PC-9 (cell line): ENCODE measurements at regions not wholly inside any gene's neighbourhood (a gene's known extent, or its start where the extent isn't known, plus 50 kb on each side); places are given as distances from the start of the nearest gene placed in this dataset.

Experiments used
- BruUV-seq: library from RNA; stranded (reverse); fragments of 400-500 nt; replicated peaks from 2 replicates; lab custom pipeline; 2021; lab: Mats Ljungman, UMichigan
- CTCF ChIA-PET: fragments of 300-600 bp; sonication (Branson Sonifier 250); formaldehyde crosslinking; loops from one replicate; lab custom pipeline; 2022; ENCODE audit warnings: antibody characterized with exemption; lab: Charles Lee
- POLR2A ChIA-PET: fragments of 300-600 bp; sonication (Branson Sonifier 250); formaldehyde crosslinking; loops from one replicate; lab custom pipeline; 2022; ENCODE audit warnings: antibody characterized with exemption; ENCODE audit not compliant: unreplicated experiment; lab: Charles Lee
- DNase-seq, 2 experiments: peaks; one replicate each; pipeline versions ENCODE4 v3.0.0 to v3.0.0-alpha.2; 2015 to 2022; ENCODE audit warnings: mixed read lengths in 1 of 2
- H2AFZ ChIP-seq: fragments of 200-600 bp; sonication (generic); 2 replicates; pipeline ENCODE4 v1.8.1; 2017; ENCODE audit warnings: antibody characterized with exemption
- H3F3A ChIP-seq: fragments of 200-600 bp; sonication (generic); 2 replicates; pipeline ENCODE4 v1.8.1; 2017; ENCODE audit warnings: antibody characterized with exemption, mild to moderate bottlenecking, low read depth; ENCODE audit not compliant: insufficient read depth
- H3K27ac ChIP-seq: fragments of 200-600 bp; sonication (generic); 2 replicates; pipeline ENCODE4 v1.6.1; 2016; ENCODE audit warnings: mixed run types
- H3K27me3 ChIP-seq: fragments of 200-600 bp; sonication (generic); 2 replicates; pipeline ENCODE4 v1.6.1; 2016; ENCODE audit warnings: low read depth, mixed run types; ENCODE audit not compliant: insufficient read depth
- H3K36me3 ChIP-seq: fragments of 200-600 bp; sonication (generic); 2 replicates; pipeline ENCODE4 v1.6.1; 2016; ENCODE audit warnings: low read depth, mixed run types
- H3K4me1 ChIP-seq: fragments of 200-600 bp; sonication (generic); replicated peaks from 2 replicates; pipeline ENCODE4 v1.6.1; 2016; ENCODE audit warnings: mixed run types; ENCODE audit not compliant: insufficient read depth
- H3K4me2 ChIP-seq: fragments of 200-600 bp; sonication (generic); 2 replicates; pipeline ENCODE4 v1.6.1; 2017; ENCODE audit warnings: mixed run types
- H3K4me3 ChIP-seq: fragments of 200-600 bp; sonication (generic); 2 replicates; pipeline ENCODE4 v1.6.1; 2016; ENCODE audit warnings: mixed run types
- H3K79me2 ChIP-seq: fragments of 200-600 bp; sonication (generic); 2 replicates; pipeline ENCODE4 v1.6.1; 2017; ENCODE audit warnings: low read depth, mixed run types
- H3K9me2 ChIP-seq: fragments of 200-600 bp; sonication (generic); 2 replicates; pipeline ENCODE4 v1.8.1; 2017; ENCODE audit warnings: mild to moderate bottlenecking; ENCODE audit not compliant: insufficient read depth
- H3K9me3 ChIP-seq: fragments of 200-600 bp; sonication (generic); 2 replicates; pipeline ENCODE4 v1.8.1; 2016; ENCODE audit warnings: low read depth; ENCODE audit not compliant: insufficient read depth
- H4K20me1 ChIP-seq: fragments of 200-600 bp; sonication (generic); 2 replicates; pipeline ENCODE4 v1.8.1; 2017; ENCODE audit not compliant: insufficient read depth
- CTCF ChIP-seq: fragments of 200-600 bp; sonication (generic); conservative IDR thresholded peaks from 2 replicates; pipeline ENCODE4 v1.6.1; 2017; ENCODE audit warnings: mixed run types, antibody characterized with exemption, mild to moderate bottlenecking, moderate library complexity
- EZH2 ChIP-seq: fragments of 200-600 bp; sonication (generic); IDR thresholded peaks from 2 replicates; pipeline ENCODE4 v1.8.0; 2017; ENCODE audit warnings: antibody characterized with exemption, low read depth
- intact Hi-C: fragments of 100-400 bp; cut with micrococcal nuclease; formaldehyde crosslinking; loops from one replicate; pipeline ENCODE4 v1.10.0; 2022; ENCODE audit not compliant: unreplicated experiment

GRCh38 chr15:31845791-31846190 is 184.5 kb upstream of the CHRNA7 start:
- Histone ChIP-seq H2AFZ (no peak overlapping the region), H3K4me3 (no peak overlapping the region), H3K4me2 (no peak overlapping the region), H3K27ac (no peak overlapping the region), H3K9me2 (no peaks in the 10 kb centered on the region), H3K36me3 (no peaks in the 10 kb centered on the region), H3K27me3 (peaks cover 6% of the 10 kb centered on the region; the same call in 1 of the 2 replicates), H3K79me2 (no peaks in the 10 kb centered on the region), H3F3A (no peaks in the 10 kb centered on the region), H3K9me3 (no peaks in the 10 kb centered on the region), H4K20me1 (no peaks in the 10 kb centered on the region), H3K4me1 (no peaks in the 10 kb centered on the region)
- intact Hi-C loops: no loop called here
- no peak for DNase-seq
- POLR2A ChIA-PET: no interaction called here
- CTCF ChIA-PET: no interaction called here
- no peak for TF ChIP-seq EZH2
- TF ChIP-seq CTCF: no peak
- BruUV-seq: no TSS peak

GRCh38 chr15:31847961-31848360 is 182.4 kb upstream of the CHRNA7 start:
- TF ChIP-seq CTCF: no peak
- TF ChIP-seq EZH2: no peak
- Histone ChIP-seq H3K36me3 (no peaks in the 10 kb centered on the region), H3K27ac (no peak overlapping the region), H3K9me2 (no peaks in the 10 kb centered on the region), H3K9me3 (no peaks in the 10 kb centered on the region), H3K4me2 (no peak overlapping the region), H3K4me3 (no peak overlapping the region), H3K79me2 (no peaks in the 10 kb centered on the region), H3K4me1 (no peaks in the 10 kb centered on the region), H4K20me1 (no peaks in the 10 kb centered on the region), H3K27me3 (peaks cover 6% of the 10 kb centered on the region; the same call in 1 of the 2 replicates), H3F3A (no peaks in the 10 kb centered on the region), H2AFZ (no peak overlapping the region)
- DNase-seq: no peak
- BruUV-seq: no TSS peak
- ChIA-PET CTCF (no interaction called here), POLR2A (no interaction called here)
- intact Hi-C loops: no loop called here

GRCh38 chr15:31848621-31849020 is 181.7 kb upstream of the CHRNA7 start:
- ChIA-PET CTCF (no interaction called here), POLR2A (no interaction called here)
- no TSS peak for BruUV-seq
- no peaks in the 10 kb centered on the region for H3K36me3 ChIP-seq
- intact Hi-C loops: no loop called here
- no peak overlapping the region for H3K4me2 ChIP-seq
- H3K4me1 ChIP-seq: no peaks in the 10 kb centered on the region
- no peak for TF ChIP-seq CTCF
- no peak for TF ChIP-seq EZH2
- H2AFZ ChIP-seq: no peak overlapping the region
- no peaks in the 10 kb centered on the region for H3F3A ChIP-seq
- no peaks in the 10 kb centered on the region for H3K79me2 ChIP-seq
- H3K4me3 ChIP-seq: no peak overlapping the region
- no peaks in the 10 kb centered on the region for H3K9me3 ChIP-seq
- H3K9me2 ChIP-seq: no peaks in the 10 kb centered on the region
- H3K27me3 ChIP-seq: peaks cover 6% of the 10 kb centered on the region; the same call in 1 of the 2 replicates
- H4K20me1 ChIP-seq: no peaks in the 10 kb centered on the region
- DNase-seq: no peak
- no peak overlapping the region for H3K27ac ChIP-seq
